H9 (cell line): ENCODE measurements at regions not wholly inside any gene's neighbourhood (a gene's known extent, or its start where the extent isn't known, plus 50 kb on each side); places are given as distances from the start of the nearest gene placed in this dataset.

Experiments
- DNase-seq: peaks from one replicate; pipeline ENCODE4 v3.0.0-alpha.2; 2017
- H2AFZ ChIP-seq: one replicate; pipeline ENCODE4 v1.6.1; 2013; ENCODE audit warnings: mild to moderate bottlenecking, low read length, control low read depth, moderate library complexity
- H2AK5ac ChIP-seq: 2 replicates; pipeline ENCODE4 v1.6.1; 2013; ENCODE audit warnings: low read length, control low read depth, mixed read lengths; ENCODE audit not compliant: insufficient read length
- H2BK120ac ChIP-seq: one replicate; pipeline ENCODE4 v1.6.1; 2013; ENCODE audit warnings: low read depth, mild to moderate bottlenecking, low read length, control low read depth, inconsistent platforms; ENCODE audit not compliant: poor library complexity, severe bottlenecking
- H2BK12ac ChIP-seq: 2 replicates; pipeline ENCODE4 v1.6.1; 2013; ENCODE audit warnings: low read length, control low read depth, mixed read lengths, low read depth; ENCODE audit not compliant: insufficient read length
- H2BK15ac ChIP-seq: 2 replicates; pipeline ENCODE4 v1.6.1; 2013; ENCODE audit warnings: low read depth, low read length, control low read depth
- H2BK20ac ChIP-seq: one replicate; pipeline ENCODE4 v1.6.1; 2013; ENCODE audit warnings: low read depth, mild to moderate bottlenecking, low read length, control low read depth, inconsistent platforms; ENCODE audit not compliant: poor library complexity, severe bottlenecking
- H2BK5ac ChIP-seq: 2 replicates; pipeline ENCODE4 v1.6.1; 2013; ENCODE audit warnings: low read length, control low read depth, mixed read lengths; ENCODE audit not compliant: insufficient read length
- H3K14ac ChIP-seq: 2 replicates; pipeline ENCODE4 v1.6.1; 2013; ENCODE audit warnings: low read length, control low read depth; ENCODE audit not compliant: insufficient read depth
- H3K18ac ChIP-seq: 2 replicates; pipeline ENCODE4 v1.6.1; 2013; ENCODE audit warnings: low read depth, mild to moderate bottlenecking, mixed read lengths, low read length, control low read depth; ENCODE audit not compliant: insufficient read length
- H3K23ac ChIP-seq: 2 replicates; pipeline ENCODE4 v1.6.1; 2013; ENCODE audit warnings: low read length, control low read depth, mixed read lengths, low read depth; ENCODE audit not compliant: insufficient read length
- H3K23me2 ChIP-seq: 2 replicates; pipeline ENCODE4 v1.6.1; 2013; ENCODE audit warnings: low read depth, mild to moderate bottlenecking, mixed read lengths, low read length, control low read depth; ENCODE audit not compliant: insufficient read length, poor library complexity, severe bottlenecking
- H3K27ac ChIP-seq: 2 replicates; pipeline ENCODE4 v1.5.1; 2013; ENCODE audit warnings: low read length, control low read depth, mixed read lengths, low read depth; ENCODE audit not compliant: insufficient read length
- H3K27me3 ChIP-seq: 2 replicates; pipeline ENCODE4 v1.6.1; 2013; ENCODE audit warnings: low read length, control low read depth, inconsistent platforms; ENCODE audit not compliant: insufficient read depth
- H3K4ac ChIP-seq: 2 replicates; pipeline ENCODE4 v1.6.1; 2013; ENCODE audit warnings: low read depth, mild to moderate bottlenecking, control low read depth, inconsistent platforms, low read length, moderate library complexity
- H3K4me1 ChIP-seq: 2 replicates; pipeline ENCODE4 v1.6.1; 2013; ENCODE audit warnings: low read length, control low read depth, inconsistent platforms; ENCODE audit not compliant: insufficient read depth
- H3K4me2 ChIP-seq: 2 replicates; pipeline ENCODE4 v1.6.1; 2013; ENCODE audit warnings: low read length, control low read depth, mixed read lengths; ENCODE audit not compliant: insufficient read length, insufficient read depth
- H3K56ac ChIP-seq: 2 replicates; pipeline ENCODE4 v1.6.1; 2013; ENCODE audit warnings: low read depth, mild to moderate bottlenecking, mixed read lengths, low read length, control low read depth; ENCODE audit not compliant: insufficient read length
- H3K79me1 ChIP-seq: 2 replicates; pipeline ENCODE4 v1.6.1; 2013; ENCODE audit warnings: low read depth, mild to moderate bottlenecking, moderate library complexity, low read length, control low read depth, inconsistent platforms; ENCODE audit not compliant: insufficient read depth, poor library complexity, severe bottlenecking
- H3K79me2 ChIP-seq: 2 replicates; pipeline ENCODE4 v1.6.1; 2013; ENCODE audit warnings: low read length, control low read depth, inconsistent platforms; ENCODE audit not compliant: insufficient read depth
- H3K9ac ChIP-seq: 2 replicates; pipeline ENCODE4 v1.6.1; 2013; ENCODE audit warnings: low read length, control low read depth, mixed read lengths; ENCODE audit not compliant: insufficient read length; ENCODE audit errors: extremely low read depth
- H3K9me3 ChIP-seq: one replicate; pipeline ENCODE4 v1.6.1; 2013; ENCODE audit warnings: low read depth, low read length, inconsistent platforms; ENCODE audit not compliant: control insufficient read depth
- H3T11ph ChIP-seq: one replicate; pipeline ENCODE4 v1.6.1; 2013; ENCODE audit warnings: mild to moderate bottlenecking, low read length, control low read depth, inconsistent platforms
- H4K20me1 ChIP-seq: one replicate; pipeline ENCODE4 v1.6.1; 2013; ENCODE audit not compliant: control insufficient read depth, insufficient read length, insufficient read depth
- H4K5ac ChIP-seq: 2 replicates; pipeline ENCODE4 v1.6.1; 2013; ENCODE audit warnings: low read depth, mild to moderate bottlenecking, mixed read lengths, low read length, control low read depth; ENCODE audit not compliant: insufficient read length
- H4K8ac ChIP-seq: replicated peaks from 2 replicates; pipeline ENCODE4 v1.6.1; 2013; ENCODE audit warnings: low read length, control low read depth, mixed read lengths, low read depth; ENCODE audit not compliant: insufficient read length
- H4K91ac ChIP-seq: 2 replicates; pipeline ENCODE4 v1.6.1; 2013; ENCODE audit warnings: low read depth, mild to moderate bottlenecking, moderate library complexity, mixed read lengths, low read length, control low read depth; ENCODE audit not compliant: insufficient read length
- H3K27ac Mint-ChIP-seq, 3 experiments: 2 replicates in 2 of 3; 3 replicates in 1 of 3; pipeline ENCODE4 v1.8.0; 2020 to 2021; ENCODE audit warnings: mixed read lengths in 3 of 3, mild to moderate bottlenecking in 1 of 3, moderate library complexity in 1 of 3
- H3K27me3 Mint-ChIP-seq: 2 replicates; pipeline ENCODE4 v1.8.0; 2021; ENCODE audit warnings: low read depth, mild to moderate bottlenecking, moderate library complexity, mixed read lengths
- H3K36me3 Mint-ChIP-seq, 3 experiments: 2 replicates in 2 of 3; 3 replicates in 1 of 3; pipeline ENCODE4 v1.8.0; 2020 to 2021; ENCODE audit warnings: low read depth in 3 of 3, mixed read lengths in 3 of 3; ENCODE audit not compliant: insufficient read depth in 1 of 3
- H3K4me1 Mint-ChIP-seq, 2 experiments: 2 replicates each; pipeline ENCODE4 v1.8.0; 2020; ENCODE audit warnings: mixed read lengths in 2 of 2
- H3K4me3 Mint-ChIP-seq, 2 experiments: 2 replicates in 1 of 2; 3 replicates in 1 of 2; pipeline ENCODE4 v1.8.0; 2020 to 2021; ENCODE audit warnings: mild to moderate bottlenecking in 2 of 2, mixed read lengths in 2 of 2, moderate library complexity in 1 of 2
- H3K9me3 Mint-ChIP-seq, 2 experiments: 2 replicates in 1 of 2; 3 replicates in 1 of 2; pipeline ENCODE4 v1.8.0; 2020; ENCODE audit warnings: mild to moderate bottlenecking in 2 of 2, mixed read lengths in 2 of 2, moderate library complexity in 1 of 2
- WGBS: extraction: QIAGEN DNeasy Blood & Tissue Kit; methylation state at CpG from one replicate; pipeline ENCODE4 v1.1.7; 2013; ENCODE audit warnings: missing lambda C conversion rate, low lambda C conversion rate, mixed read lengths; ENCODE audit not compliant: insufficient read length; ENCODE audit errors: extremely low coverage; 5-methylcytosine and 5-hydroxymethylcytosine counted together
- TF ChIP-seq, protein P1 (sequence below): fragments of 200-600 bp; sonication (generic); conservative IDR thresholded peaks from 3 replicates; pipeline ENCODE4 v1.8.0; 2021; ENCODE audit warnings: antibody characterized with exemption, mild to moderate bottlenecking

DNA sequence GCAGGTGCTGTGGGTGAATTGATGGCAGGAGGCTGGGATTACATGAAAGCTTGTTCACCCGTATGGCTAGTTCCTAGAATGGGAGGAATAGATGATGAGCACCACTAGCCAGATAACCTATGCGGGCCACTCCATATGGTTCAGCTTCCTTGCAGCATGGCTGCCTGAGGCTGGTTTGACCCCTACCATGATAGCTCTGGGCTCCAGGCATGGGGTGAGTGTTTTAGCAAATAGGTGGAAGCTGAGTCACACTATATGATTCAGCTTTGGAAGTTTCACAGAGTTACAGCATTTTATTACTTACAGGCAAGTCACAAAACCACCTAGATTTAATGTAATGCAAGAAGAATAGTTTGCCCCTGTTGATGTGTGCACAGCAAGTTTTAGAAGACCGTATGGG lies 603.2 kb downstream of the STIM2 start:
- Histone ChIP-seq H2BK15ac (no peak overlapping the region), H4K8ac (no peak overlapping the region), H3K56ac (no peak overlapping the region), H4K91ac (no peak overlapping the region), H3K79me2 (no peaks in the 10 kb centered on the region), H3K14ac (no peak overlapping the region), H3K9ac (no peak overlapping the region), H4K20me1 (no peaks in the 10 kb centered on the region), H3K23me2 (no peaks in the 10 kb centered on the region), H3K27ac (no peak overlapping the region), H2AK5ac (no peak overlapping the region), H3K9me3 (no peaks in the 10 kb centered on the region), H4K5ac (no peak overlapping the region), H3K4me1 (no peaks in the 10 kb centered on the region), H3K4ac (no peak overlapping the region), H3K18ac (no peak overlapping the region), H3T11ph (no peak overlapping the region), H3K27me3 (no peaks in the 10 kb centered on the region), H3K4me2 (no peak overlapping the region), H2BK5ac (no peak overlapping the region), H2BK120ac (no peak overlapping the region), H3K79me1 (no peaks in the 10 kb centered on the region), H2BK12ac (no peak overlapping the region), H2AFZ (no peak overlapping the region), H3K23ac (no peak overlapping the region), H2BK20ac (no peak overlapping the region)
- peaks cover 0 to 4% of the 10 kb centered on the region in 2 experiments; a peak in 1 of 5 replicates for H3K9me3 Mint-ChIP-seq
- no CpG with 5 or more reads among the region's 3 CpGs for WGBS
- peaks cover 0 to 7% (median 0%) of the 10 kb centered on the region in 3 experiments; a peak in 2 of 7 replicates for H3K36me3 Mint-ChIP-seq
- DNase-seq: no peak
- no peaks in the 10 kb centered on the region for H3K27me3 Mint-ChIP-seq
- peaks cover 9 to 14% of the 10 kb centered on the region in 2 experiments for H3K4me1 Mint-ChIP-seq
- TF ChIP-seq, protein P1, sequence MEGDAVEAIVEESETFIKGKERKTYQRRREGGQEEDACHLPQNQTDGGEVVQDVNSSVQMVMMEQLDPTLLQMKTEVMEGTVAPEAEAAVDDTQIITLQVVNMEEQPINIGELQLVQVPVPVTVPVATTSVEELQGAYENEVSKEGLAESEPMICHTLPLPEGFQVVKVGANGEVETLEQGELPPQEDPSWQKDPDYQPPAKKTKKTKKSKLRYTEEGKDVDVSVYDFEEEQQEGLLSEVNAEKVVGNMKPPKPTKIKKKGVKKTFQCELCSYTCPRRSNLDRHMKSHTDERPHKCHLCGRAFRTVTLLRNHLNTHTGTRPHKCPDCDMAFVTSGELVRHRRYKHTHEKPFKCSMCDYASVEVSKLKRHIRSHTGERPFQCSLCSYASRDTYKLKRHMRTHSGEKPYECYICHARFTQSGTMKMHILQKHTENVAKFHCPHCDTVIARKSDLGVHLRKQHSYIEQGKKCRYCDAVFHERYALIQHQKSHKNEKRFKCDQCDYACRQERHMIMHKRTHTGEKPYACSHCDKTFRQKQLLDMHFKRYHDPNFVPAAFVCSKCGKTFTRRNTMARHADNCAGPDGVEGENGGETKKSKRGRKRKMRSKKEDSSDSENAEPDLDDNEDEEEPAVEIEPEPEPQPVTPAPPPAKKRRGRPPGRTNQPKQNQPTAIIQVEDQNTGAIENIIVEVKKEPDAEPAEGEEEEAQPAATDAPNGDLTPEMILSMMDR: no peak
- H3K27ac Mint-ChIP-seq: no peak overlapping the region
- no peak overlapping the region for H3K4me3 Mint-ChIP-seq
